NCI-H2171 treated with DMSO at 0.1 percent for 48 hours (cell line): ENCODE measurements at regions not wholly inside any gene's neighbourhood (a gene's known extent, or its start where the extent isn't known, plus 50 kb on each side); places are given as distances from the start of the nearest gene placed in this dataset.

Experiments used
- DNase-seq: peaks from one replicate; lab custom pipeline; 2025; lab: John Stamatoyannopoulos, UW

DNA sequence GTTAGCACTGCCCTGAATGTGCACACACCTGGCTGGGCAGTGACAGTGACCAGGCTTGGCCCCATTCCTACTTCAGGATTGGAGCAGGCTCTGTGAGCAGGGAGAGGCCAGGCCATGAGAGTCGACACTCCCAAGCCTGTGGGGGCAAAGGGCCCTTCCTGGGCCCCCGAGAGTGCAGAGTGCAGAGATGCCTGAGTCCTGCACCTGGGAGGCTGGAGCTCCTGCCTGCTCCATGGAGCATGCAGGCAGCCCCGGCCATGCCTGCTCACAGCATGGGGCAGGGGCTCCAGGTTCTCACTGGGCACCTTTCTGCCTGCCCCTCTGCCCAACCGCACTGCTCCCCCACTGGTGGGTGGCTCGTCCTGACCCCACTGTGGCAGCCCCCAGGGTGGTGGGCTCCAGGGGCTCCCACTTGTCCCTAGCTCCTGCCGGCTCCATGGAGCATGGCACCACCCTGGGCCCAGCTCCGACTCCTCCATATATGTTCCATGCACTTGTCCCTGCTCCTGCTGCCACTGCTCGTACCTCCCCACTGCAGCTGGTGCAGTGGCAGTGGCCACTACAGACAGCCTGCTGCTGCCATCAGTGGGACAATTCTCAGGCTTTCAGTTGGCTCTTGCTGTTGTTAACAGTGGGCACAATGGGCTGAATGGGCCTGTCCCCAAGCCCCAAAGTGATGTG lies 282.0 kb downstream of the RPRM start:
- DNase-seq = no peak

DNA sequence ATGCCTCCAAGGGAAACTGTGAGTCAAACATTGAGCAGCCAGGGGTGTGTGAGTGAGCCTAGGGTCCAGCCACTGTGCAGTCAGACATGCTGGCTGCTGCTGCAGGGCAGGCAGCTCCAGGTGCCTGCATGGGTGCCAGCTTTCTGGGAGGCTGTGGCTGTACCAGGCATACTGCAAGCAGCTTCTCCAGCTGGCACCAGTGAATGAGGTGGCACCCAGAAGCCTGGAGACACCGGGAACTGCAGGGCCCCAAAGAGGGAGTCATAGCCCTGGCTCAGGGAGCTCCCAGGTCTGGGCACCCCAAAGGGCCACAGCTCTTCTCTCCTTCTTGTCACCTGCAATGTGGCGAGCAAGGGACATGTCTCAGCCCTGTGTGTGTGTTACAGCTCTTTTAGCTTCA lies 283.2 kb downstream of the RPRM start:
- no peak for DNase-seq

DNA sequence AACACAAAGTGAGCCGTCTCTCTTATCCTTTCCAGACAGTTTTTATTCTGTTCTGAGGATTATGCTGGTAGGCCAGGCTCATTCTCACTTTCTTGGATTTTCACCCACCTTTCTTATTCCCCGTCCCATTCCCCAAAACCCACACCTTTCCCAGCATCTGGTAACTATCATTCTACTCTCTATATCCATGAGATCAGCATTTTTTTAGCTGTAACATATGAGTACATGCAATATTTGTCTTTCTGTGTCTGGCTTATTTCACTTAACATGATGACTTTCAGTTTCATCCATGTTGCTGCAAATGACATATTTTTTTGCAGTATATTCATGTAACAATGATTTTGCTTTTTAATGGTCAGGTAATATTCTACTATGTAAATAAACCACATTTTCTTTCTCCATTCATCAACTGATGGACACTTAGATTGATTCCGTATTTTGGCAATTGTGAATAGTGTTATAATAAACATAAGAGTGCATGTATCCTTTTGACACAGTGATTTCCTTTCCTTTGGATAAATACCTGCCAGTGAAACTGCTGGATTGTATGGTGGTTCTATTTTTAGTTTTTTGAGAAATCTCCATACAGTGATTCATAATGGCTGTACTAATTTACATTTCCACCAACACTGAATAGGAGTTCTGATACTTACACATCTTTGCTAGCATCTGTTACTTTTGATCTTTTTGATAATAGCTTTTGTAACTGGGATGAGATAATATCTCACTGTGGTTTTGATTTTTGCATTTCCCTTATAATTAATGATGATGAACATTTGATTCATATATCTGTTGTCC lies 289.3 kb downstream of the RPRM start:
- no peak for DNase-seq

DNA sequence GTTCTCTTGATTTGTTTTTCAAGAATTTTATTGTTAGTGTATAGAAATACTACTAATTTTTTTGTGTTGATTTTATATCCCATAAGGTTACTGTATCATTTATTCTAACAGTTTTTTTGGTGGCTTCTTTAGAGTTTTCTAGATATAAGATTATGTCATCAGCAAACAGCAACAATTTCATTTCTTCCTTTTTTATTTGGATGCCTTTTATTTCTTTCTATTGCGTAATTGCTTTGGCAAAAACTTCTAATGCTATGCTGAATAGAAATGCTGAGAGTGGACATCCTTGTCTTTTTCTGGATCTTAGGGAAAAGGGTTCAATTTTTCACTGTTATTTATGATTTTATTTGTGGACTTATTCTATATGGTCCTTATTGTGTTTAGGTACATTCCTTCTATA lies 298.8 kb downstream of the RPRM start:
- DNase-seq = no peak

DNA sequence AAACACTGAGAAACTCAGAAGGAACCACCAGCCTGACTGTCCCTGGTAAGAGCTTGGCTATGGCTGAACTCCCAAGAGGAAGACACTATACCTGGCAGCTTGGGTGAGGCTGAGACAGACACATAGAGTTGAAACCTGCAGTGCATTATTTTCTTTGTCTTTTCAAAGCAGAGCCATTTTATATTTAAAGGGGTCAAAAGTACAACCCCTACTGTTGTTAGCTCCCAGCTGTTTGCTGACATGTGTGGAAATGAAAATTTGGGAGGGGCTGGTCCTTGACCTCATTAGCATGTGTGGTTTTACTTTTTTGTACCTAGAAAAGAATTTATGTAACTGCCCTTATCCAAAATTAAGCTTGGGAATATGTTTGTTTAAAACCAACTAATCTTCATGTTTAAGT lies 309.0 kb downstream of the RPRM start:
- DNase-seq = no peak

DNA sequence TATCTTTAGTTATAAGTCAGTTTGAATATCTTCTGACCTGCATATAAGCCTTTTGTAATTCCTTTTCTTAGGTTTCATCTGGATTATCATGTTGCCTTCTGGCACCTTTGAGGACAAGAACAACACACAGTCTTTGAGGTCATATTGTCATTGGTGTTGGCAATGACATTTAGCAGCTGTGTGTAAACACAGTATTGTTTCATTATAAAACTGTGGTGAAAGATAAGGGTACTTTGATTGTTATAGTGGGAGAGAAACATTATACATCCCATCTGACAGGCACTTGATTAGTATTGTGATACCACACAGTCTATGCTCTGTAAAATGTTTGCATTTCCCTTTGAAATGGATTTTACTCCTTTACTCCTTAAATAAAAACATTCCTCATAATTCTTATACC lies 313.5 kb downstream of the RPRM start:
- peak; percentile 70 for DNase-seq

DNA sequence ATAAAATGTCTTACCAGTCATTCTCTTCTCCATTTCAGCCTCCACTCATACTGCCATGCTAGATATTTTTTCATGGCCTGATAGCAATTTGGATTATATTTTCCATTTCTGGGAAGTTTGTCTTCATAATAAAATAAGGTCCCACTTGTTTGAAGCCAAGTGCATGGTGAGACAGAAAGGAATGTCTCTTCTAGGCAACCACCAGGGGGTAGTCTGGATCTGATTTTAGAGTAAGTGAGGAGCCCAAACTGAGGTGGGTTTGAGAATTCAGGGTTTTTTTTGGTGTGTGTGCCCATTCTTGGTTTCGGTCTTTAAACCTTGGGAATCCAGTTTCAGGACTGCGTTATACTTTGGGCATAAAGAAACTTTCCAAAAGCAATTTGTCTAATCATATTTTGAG lies 315.5 kb downstream of the RPRM start:
- DNase-seq = peak; percentile 73

DNA sequence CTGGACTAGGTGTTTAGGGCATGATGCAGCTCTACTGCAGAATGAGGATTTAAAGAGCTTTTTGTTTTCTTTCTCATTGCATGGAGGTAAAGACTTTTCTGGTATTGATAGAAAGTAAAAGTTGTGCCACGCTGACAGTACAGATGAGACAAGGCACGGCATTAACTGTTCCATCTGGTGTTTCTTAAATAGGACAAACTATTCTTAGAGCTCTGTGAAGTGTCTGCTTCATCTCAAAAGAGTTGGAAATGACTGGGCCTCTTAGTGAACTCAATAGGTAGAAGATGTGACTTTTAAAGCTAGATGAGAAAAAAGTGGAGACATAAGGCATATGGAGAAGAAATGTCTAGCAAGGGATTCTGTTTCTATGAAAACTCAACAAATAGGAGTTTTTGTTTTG lies 321.8 kb downstream of the RPRM start:
- DNase-seq = no peak

DNA sequence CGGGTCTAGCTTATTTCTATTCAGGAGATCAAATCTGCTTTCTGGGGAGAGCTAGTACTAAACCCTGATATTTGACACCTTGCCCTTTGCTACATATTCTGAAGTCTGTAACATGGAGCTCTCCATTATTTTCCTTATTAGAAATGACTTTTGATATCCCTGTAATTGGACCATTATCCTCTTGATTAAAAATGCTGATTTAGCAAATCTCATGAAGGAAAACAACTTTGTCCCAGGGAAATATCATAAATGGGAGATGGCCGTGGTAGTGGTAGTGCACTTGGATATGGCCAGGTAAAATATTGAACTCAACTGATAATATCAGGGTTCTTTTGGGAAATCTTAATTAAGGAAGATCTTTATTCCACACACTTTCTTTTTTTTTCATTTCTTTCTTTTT lies 326.5 kb downstream of the RPRM start:
- no peak for DNase-seq

DNA sequence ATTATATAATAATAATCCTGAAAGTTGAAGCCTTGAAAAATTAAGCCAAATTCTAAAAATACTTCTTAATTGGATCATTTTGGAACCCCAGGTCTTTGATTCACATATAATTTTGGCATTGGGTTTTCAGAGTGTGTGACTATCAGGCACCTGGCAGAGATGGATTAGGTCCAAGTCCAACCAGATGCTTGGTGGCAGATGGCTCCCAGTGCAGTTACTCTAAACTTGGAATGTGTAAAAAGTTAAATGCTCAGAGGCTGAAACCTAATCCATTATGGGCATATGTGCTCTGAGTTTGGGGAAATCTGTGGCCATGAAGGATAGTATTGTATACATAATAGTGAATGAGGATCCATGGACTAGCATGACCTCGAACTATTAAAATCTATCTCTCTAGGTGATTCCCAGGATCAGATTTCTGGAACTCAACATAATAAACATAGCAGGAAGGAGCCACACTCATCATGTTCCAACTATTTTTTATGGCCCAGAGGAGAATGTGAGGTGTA lies 333.0 kb downstream of the RPRM start:
- peak; percentile 99 for DNase-seq

DNA sequence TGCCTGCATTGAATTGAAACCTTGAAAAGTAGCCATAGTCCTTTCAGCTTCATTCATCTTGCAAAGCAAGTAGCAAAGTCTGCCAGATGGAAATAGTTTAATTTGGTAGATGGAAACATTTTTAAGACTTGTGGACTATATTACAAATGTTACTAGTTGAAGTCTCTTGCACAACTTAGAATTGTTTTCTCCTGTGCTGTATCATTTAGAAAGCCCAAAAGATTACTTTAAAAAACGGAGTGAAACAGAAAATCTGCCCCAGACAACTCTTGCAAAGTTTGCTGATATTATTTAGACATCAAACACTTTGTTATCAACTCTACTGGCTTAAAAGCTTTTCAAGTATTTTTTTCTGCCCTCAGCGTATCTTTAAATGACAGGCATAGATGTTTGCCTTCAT lies 335.0 kb downstream of the RPRM start:
- no peak for DNase-seq

DNA sequence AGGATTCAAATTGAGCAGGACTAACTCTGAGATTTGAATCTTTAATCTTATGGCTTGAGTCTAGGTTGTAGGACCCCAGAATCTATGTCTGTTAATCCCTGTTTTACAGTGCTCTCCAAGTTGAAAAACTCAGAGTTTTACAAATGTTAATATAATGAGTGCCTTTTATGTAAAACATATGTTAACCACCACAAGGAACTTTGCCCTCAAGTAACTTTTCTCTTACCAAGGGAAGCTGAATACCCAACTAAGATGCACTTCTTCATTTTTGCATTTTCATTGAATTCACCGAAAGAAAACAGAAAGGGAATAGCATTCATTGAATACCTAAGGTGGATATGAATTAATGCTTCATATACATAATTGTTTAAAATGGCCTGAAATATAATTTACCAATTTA lies 338.1 kb downstream of the RPRM start:
- DNase-seq = no peak

DNA sequence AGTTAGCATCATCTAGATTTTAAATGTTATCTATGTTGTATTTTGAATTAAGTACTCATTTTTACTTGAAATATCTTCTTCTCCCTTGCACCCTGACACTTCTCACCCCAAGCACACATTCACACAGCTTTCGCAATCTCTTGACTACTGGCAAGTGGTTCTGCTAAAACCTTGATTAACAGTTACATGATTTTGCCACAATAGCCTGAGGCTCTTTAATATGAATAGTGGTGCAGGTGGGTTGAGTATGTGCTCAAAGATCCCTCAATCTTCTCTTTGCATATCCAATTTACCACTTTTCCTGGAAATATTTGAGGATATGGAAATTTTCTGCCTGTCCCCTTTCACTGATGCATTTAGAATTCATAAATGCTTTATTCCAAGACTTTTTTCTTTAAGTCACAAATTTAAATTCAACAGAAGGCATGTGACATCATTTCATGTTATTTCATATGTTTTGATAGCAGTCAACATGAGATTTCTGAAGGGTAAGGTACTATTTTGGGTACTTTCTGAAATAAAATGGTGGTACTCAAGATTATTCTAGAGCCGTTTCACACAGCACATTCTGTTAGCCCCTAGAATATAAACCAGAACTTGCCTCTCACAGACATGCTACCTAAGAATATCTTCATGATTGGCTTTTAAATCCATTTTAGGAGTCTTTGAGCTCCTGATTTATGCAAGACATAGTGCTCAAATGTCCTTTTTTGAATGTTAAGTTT lies 339.7 kb downstream of the RPRM start:
- no peak for DNase-seq

DNA sequence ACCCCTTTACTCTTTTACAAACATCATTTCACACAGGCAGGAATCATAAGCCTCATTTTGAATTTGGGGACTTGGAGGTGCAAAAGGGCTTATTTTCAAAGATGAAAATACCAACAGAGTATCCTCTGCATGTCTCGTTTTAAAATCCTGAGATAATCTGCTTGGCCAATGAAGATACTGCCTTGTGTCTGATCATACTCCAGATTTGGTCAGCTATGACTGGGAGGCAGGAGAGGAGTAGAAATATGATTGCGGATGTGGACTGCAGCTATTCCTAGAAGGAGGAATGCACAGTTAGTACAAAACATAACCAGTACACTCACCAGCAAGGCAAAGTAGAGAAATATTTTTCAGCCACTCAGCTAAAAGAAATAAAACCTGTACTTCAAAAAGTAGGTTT lies 342.3 kb downstream of the RPRM start:
- no peak for DNase-seq

DNA sequence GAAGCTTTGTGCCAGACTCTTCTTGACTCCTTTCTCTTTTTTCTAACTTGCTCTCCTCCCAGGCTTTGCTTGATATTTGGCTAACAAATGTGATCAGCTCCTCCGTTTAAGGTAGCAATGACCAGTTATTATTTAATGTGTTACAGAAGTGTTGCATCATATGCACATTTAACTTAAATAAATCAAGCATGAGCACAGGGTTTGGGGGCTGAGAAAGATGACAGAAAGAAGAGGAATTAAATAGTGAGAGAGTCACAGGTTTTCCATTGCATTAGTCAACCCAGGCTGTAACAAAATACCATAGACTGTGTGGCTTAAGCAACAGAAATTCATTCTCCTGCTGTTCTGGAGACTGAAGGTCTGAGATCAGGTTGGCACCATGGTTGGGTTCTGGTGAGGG lies 343.8 kb downstream of the RPRM start:
- peak; percentile 31 for DNase-seq

DNA sequence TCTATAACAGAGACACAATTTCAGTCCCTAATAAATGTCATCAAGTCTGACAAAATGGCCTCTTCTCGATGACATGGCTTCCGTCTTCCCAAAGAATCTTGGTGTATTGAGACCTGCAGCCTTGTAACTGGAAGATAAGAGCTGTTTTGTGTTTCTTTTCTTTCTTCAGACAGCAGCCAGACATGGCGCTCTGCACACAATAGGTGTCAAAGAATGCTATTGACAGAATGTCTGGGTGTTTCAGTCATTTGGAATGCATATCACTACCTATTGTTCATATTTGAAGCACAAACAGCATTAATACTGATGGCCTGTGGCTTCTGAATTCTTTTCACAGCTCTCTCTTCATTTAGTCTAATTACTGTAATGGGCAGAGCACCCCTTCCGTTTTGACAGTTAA lies 344.8 kb downstream of the RPRM start:
- DNase-seq = no peak

DNA sequence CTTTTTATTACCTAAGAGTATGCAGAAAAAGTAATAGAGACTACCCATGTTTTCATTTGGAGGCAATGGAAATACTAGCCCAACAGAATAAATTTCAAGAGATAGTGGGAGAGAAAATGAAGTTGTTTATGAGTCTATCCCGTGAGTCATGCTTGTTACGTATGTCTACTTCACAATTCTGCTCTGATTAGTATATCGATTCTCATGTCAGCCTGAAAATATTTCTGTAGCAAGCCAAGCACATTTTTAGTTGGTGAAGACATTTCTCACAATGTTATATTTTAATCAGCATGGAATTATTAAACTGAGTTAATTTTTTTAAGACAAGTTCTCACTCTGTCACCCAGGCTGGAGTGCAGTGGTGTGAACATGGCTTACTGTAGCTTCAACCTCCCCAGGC lies 346.1 kb downstream of the RPRM start:
- DNase-seq = no peak

DNA sequence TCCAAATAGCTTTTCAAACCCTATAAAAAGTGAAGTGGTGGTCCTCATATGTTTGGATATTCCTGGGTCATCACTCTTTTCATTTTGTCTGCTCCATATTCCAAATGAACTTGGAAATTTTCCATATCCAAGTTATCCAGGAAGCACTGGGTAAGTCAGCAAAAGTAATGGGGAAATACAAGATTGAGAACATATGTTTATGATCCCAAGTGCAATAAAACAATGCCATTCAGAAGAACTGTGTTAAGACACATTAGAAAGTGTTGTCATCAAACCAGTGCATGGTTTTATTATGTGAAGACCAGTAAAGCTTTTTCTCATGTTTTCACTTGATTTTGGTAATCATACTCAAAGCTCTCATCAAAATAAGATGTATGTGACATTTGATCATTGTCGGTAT lies 363.4 kb downstream of the RPRM start:
- DNase-seq = no peak

DNA sequence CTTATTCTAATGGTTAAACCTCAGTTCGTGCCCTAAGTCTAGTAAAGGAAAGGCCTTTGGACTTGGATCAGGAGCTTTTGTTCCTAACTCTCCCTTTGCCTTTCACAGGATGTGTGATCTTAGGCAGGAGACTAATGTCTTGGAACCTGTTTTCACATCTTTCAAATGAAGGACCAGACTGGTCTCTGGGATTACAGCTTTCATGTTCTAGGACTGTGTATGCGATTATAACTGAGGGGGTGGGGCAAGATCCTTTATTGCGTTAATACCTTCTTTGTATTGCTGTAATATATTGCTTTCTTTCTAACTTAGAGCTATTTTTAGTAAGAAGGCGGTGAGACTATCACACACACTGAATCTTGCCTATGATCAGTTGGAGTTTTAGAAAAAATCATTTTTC lies 368.1 kb downstream of the RPRM start:
- no peak for DNase-seq

DNA sequence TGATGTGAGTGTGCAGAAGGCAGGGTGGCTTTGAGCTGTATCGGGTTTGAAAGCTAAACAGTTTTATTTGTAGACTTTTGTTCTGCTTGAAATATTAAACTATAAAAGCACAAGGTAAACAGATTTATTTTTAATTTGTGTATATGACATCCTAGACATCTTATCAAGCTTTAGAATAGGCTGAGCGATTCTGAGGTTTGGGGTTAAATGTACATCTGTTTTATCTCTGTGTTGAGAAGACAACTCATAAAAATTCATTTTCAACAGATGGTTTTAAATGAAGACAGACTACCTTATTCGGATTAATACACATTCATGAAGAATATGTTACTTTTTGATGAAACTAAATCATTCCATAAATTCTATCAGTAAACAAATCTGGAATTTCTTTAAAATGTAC lies 368.8 kb downstream of the RPRM start:
- no peak for DNase-seq

DNA sequence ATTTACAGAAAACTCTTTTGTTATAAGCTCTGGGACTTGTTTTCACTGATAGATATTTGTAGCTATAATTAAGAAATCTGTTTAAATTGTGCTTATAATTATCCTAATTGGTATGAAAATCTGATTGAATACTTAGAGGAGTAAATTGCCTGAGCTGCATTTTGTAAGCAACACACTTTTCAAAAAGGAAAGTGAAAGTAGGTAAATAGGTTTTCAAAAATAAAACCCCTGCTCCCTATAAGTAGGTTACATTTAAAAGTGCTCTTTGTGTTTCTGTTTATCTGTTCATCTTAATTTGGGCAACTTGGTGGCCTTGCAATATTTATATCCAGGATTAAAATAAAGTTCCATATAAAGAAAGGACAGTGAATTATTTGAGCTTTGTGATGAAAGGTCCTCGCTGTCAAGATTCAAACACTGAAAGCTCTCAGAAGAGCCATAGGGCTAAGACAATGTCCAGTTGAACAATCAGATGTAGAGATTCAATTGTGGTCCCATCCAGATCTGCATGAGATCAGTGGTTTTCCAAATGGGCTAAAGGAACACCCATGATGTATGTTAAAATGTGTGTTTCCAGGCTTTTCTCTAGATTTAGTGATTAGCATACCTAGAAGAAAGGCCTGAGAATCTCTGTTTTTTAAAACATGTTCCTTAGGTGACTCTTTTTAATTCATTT lies 371.6 kb downstream of the RPRM start:
- DNase-seq = no peak

DNA sequence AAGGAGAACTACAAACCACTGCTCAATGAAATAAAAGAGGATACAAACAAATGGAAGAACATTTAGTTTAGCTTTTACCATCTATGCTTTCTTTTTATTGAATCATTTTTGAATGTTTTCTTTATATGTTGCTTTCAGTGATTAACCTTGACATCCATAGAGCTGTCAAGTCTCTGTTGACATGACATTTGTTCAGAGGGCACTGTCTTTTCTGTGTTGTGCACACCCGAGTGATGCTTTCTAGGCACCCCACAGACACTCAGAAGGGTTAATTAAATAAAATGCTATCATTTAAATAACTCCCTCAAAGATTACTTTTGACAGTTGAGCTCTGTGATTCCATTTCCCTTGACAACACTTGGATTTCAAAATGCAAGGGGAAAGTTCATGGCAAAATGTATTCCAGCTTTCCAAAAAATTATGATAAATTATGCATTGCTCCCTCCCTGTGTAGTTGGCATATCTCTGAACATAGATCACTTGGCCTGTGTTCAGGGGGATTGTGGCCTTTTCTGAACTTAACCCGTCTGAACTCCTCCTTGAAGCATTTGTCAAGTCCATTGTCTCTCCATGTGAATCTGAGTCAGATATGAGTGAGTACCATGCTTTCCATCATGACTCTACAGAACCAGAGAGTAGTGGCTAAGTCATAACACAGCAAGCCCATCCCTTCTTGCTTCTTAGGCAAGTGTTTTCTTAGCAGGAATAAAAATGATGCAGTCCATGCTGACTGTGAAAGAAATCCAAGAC lies 372.6 kb downstream of the RPRM start:
- DNase-seq = no peak
